ENCODE measurements at regions not wholly inside any gene's neighbourhood (a gene's known extent, or its start where the extent isn't known, plus 50 kb on each side); places are given as distances from the start of the nearest gene placed in this dataset.

- TF ChIP-seq CTCF (IDR thresholded peaks at IDR 0.05) (no peak), POLR2A (IDR thresholded peaks at IDR 0.05) (no peak)
These were observed 235.1 kb downstream of the COG6 start for GRCh38 chr13:39890537-39890936.

All from Peyer's patch (tissue), 4 donors.